H1 (cell line): ENCODE measurements at regions not wholly inside any gene's neighbourhood (a gene's known extent, or its start where the extent isn't known, plus 50 kb on each side); places are given as distances from the start of the nearest gene placed in this dataset.
"Not testable (repeated sequence)": the region's sequence is repeated elsewhere in the genome, so short reads cannot be mapped to it uniquely, and the experiment has no call there.

Experiments
- CTCF ChIA-PET: fragments of 300-600 bp; sonication (Branson Sonifier 250); formaldehyde crosslinking; loops from one replicate; lab custom pipeline; 2021; ENCODE audit not compliant: partially characterized antibody; lab: Charles Lee
- POLR2A ChIA-PET: fragments of 300-600 bp; sonication (Branson Sonifier 250); formaldehyde crosslinking; loops from one replicate; lab custom pipeline; 2021; ENCODE audit warnings: inconsistent platforms; ENCODE audit not compliant: partially characterized antibody; lab: Charles Lee
- DNase-seq, 2 experiments: peaks; one replicate each; pipeline versions ENCODE4 v3.0.0 to v3.0.0-alpha.2; 2010 to 2022; ENCODE audit warnings: low spot score in 2 of 2, low read depth in 1 of 2, mixed read lengths in 1 of 2
- FAIRE-seq: peaks from 2 replicates; lab custom pipeline; 2011; peaks lifted over from hg19 to GRCh38; lab: Jason Lieb, UNC
- H2AFZ ChIP-seq: 2 replicates; pipeline ENCODE4 v1.8.1; 2012; ENCODE audit warnings: low read length, inconsistent platforms
- H2AK5ac ChIP-seq: 2 replicates; pipeline ENCODE4 v1.6.1; 2013; ENCODE audit warnings: low read depth, low read length
- H2BK120ac ChIP-seq: replicated peaks from 2 replicates; pipeline ENCODE3; 2013; ENCODE audit warnings: low read depth, low read length, inconsistent platforms
- H2BK12ac ChIP-seq: 2 replicates; pipeline ENCODE4 v1.6.1; 2013; ENCODE audit warnings: low read depth, low read length
- H2BK15ac ChIP-seq: 2 replicates; pipeline ENCODE4 v1.6.1; 2013; ENCODE audit warnings: low read length
- H2BK20ac ChIP-seq: 2 replicates; pipeline ENCODE4 v1.6.1; 2013; ENCODE audit warnings: low read length
- H2BK5ac ChIP-seq: 2 replicates; pipeline ENCODE4 v1.6.1; 2013; ENCODE audit warnings: low read depth, low read length
- H3K14ac ChIP-seq: 2 replicates; pipeline ENCODE4 v1.6.1; 2013; ENCODE audit warnings: inconsistent platforms; ENCODE audit not compliant: insufficient read length
- H3K18ac ChIP-seq: 2 replicates; pipeline ENCODE4 v1.6.1; 2013; ENCODE audit warnings: low read length; ENCODE audit errors: extremely low read depth
- H3K23ac ChIP-seq: 2 replicates; pipeline ENCODE4 v1.6.1; 2013; ENCODE audit warnings: inconsistent platforms; ENCODE audit not compliant: insufficient read length
- H3K23me2 ChIP-seq: 2 replicates; pipeline ENCODE4 v1.6.1; 2013; ENCODE audit warnings: low read depth, low read length
- H3K27ac ChIP-seq: 2 replicates; pipeline ENCODE4 v1.6.1; 2011; ENCODE audit warnings: low read depth, low read length, inconsistent platforms
- H3K27me3 ChIP-seq, 4 experiments: replicated peaks in 1 of 4; 1 replicate in 1 of 4; 2 replicates in 3 of 4; pipeline versions ENCODE4 v1.6.1 to v1.8.1; 2011 to 2013; ENCODE audit warnings: low read length in 3 of 4, mild to moderate bottlenecking in 3 of 4, inconsistent platforms in 2 of 4, mixed read lengths in 2 of 4, moderate library complexity in 1 of 4; ENCODE audit not compliant: control insufficient read depth in 3 of 4, insufficient read depth in 3 of 4; ENCODE audit errors: extremely low read depth in 1 of 4
- H3K36me3 ChIP-seq, 4 experiments: 2 replicates each; pipeline versions ENCODE4 v1.6.1 to v1.8.1; 2011 to 2013; ENCODE audit warnings: mild to moderate bottlenecking in 4 of 4, low read length in 3 of 4, moderate library complexity in 2 of 4, control low read depth in 1 of 4, inconsistent platforms in 1 of 4; ENCODE audit not compliant: insufficient read depth in 4 of 4, control insufficient read depth in 2 of 4
- H3K4ac ChIP-seq: replicated peaks from 2 replicates; pipeline ENCODE3; 2013; ENCODE audit warnings: low read length, low read depth, mixed read lengths, inconsistent platforms; ENCODE audit not compliant: insufficient read length
- H3K4me1 ChIP-seq, 4 experiments: replicated peaks in 1 of 4; 1 replicate in 1 of 4; 2 replicates in 3 of 4; pipeline versions ENCODE4 v1.6.1 to v1.8.1; 2011 to 2013; ENCODE audit warnings: low read length in 3 of 4, inconsistent platforms in 2 of 4, mixed read lengths in 1 of 4; ENCODE audit not compliant: insufficient read depth in 4 of 4, control insufficient read depth in 3 of 4
- H3K4me2 ChIP-seq, 2 experiments: 2 replicates each; pipeline versions ENCODE4 v1.6.1 to v1.8.1; 2011 to 2013; ENCODE audit warnings: low read depth in 2 of 2, low read length in 2 of 2, control low read depth in 1 of 2, inconsistent platforms in 1 of 2, mild to moderate bottlenecking in 1 of 2; ENCODE audit not compliant: insufficient read depth in 1 of 2
- H3K4me3 ChIP-seq, 4 experiments: fragments of 200-600, 300-600 bp in 1 of 4; sonication (generic), shearing (Covaris generic), sonication (Bioruptor Twin) in 1 of 4; 2 replicates each; pipeline versions ENCODE4 v1.5.1 to v1.8.1; 2011 to 2016; ENCODE audit warnings: low read length in 4 of 4, low read depth in 3 of 4, control low read depth in 2 of 4, inconsistent platforms in 2 of 4, mild to moderate bottlenecking in 2 of 4, mixed read lengths in 1 of 4, moderate library complexity in 1 of 4; ENCODE audit not compliant: insufficient read depth in 2 of 4; ENCODE audit errors: extremely low read depth in 1 of 4
- H3K56ac ChIP-seq: replicated peaks from 2 replicates; pipeline ENCODE3; 2013; ENCODE audit warnings: low read depth, mild to moderate bottlenecking, mixed read lengths, low read length, inconsistent platforms; ENCODE audit not compliant: insufficient read length
- H3K79me1 ChIP-seq: 2 replicates; pipeline ENCODE4 v1.6.1; 2013; ENCODE audit warnings: low read depth, low read length, control low read depth
- H3K79me2 ChIP-seq, 2 experiments: 2 replicates each; pipeline versions ENCODE4 v1.6.1 to v1.8.1; 2012 to 2013; ENCODE audit warnings: low read length in 2 of 2, mild to moderate bottlenecking in 2 of 2, inconsistent platforms in 1 of 2; ENCODE audit not compliant: insufficient read depth in 2 of 2, control insufficient read depth in 1 of 2
- H3K9ac ChIP-seq, 4 experiments: replicated peaks in 1 of 4; 1 replicate in 1 of 4; 2 replicates in 3 of 4; pipeline versions ENCODE4 v1.6.1 to v1.8.1; 2011 to 2013; ENCODE audit warnings: low read depth in 3 of 4, low read length in 3 of 4, control low read depth in 2 of 4, mild to moderate bottlenecking in 2 of 4, moderate library complexity in 2 of 4, inconsistent platforms in 1 of 4; ENCODE audit errors: extremely low read depth in 1 of 4
- H3K9me3 ChIP-seq, 2 experiments: 2 replicates each; pipeline versions ENCODE4 v1.6.1 to v1.8.1; 2012 to 2013; ENCODE audit warnings: mild to moderate bottlenecking in 2 of 2, moderate library complexity in 2 of 2, control low read depth in 1 of 2, inconsistent platforms in 1 of 2, low read depth in 1 of 2, low read length in 1 of 2, mixed read lengths in 1 of 2; ENCODE audit not compliant: insufficient read depth in 2 of 2
- H4K20me1 ChIP-seq, 2 experiments: replicated peaks in 1 of 2; 2 replicates each; pipeline versions ENCODE3 to v1.8.1; 2011 to 2013; ENCODE audit warnings: inconsistent platforms in 2 of 2, low read length in 2 of 2, mild to moderate bottlenecking in 1 of 2; ENCODE audit not compliant: insufficient read depth in 2 of 2, control insufficient read depth in 1 of 2
- H4K5ac ChIP-seq: 2 replicates; pipeline ENCODE4 v1.6.1; 2013; ENCODE audit warnings: low read length, low read depth, mixed read lengths, inconsistent platforms; ENCODE audit not compliant: insufficient read length
- H4K8ac ChIP-seq: 2 replicates; pipeline ENCODE4 v1.8.0; 2013; ENCODE audit warnings: mild to moderate bottlenecking, moderate library complexity, low read length, inconsistent platforms; ENCODE audit not compliant: insufficient read depth; ENCODE audit errors: extremely low read depth
- H4K91ac ChIP-seq: replicated peaks from 2 replicates; pipeline ENCODE3; 2013; ENCODE audit warnings: low read length, mixed read lengths, inconsistent platforms; ENCODE audit not compliant: insufficient read length
- WGBS, 2 experiments: shearing (Covaris generic) in 1 of 2; methylation state at CpG; one replicate each; pipeline versions ENCODE4 v1.1.6 to v1.1.7; 2013 to 2015; ENCODE audit warnings: low lambda C conversion rate in 2 of 2, mixed read lengths in 2 of 2, inconsistent platforms in 1 of 2, low coverage in 1 of 2, missing lambda C conversion rate in 1 of 2; ENCODE audit not compliant: insufficient replicate concordance in 2 of 2, insufficient coverage in 1 of 2, insufficient read length in 1 of 2; ENCODE audit errors: extremely low coverage in 1 of 2, missing lambda C conversion rate in 1 of 2; 5-methylcytosine and 5-hydroxymethylcytosine counted together

GRCh38 chr15:85258062-85258445, 122.3 kb upstream of the AKAP13 start:
- H4K8ac ChIP-seq, H3K4me1 ChIP-seq, H4K5ac ChIP-seq, H3K4me2 ChIP-seq, H3K23ac ChIP-seq, H3K56ac ChIP-seq, H3K9ac ChIP-seq, H3K36me3 ChIP-seq, DNase-seq, FAIRE-seq, H3K27me3 ChIP-seq, H4K91ac ChIP-seq, H3K18ac ChIP-seq, H3K4me3 ChIP-seq, H2AFZ ChIP-seq, H3K79me1 ChIP-seq, H3K4ac ChIP-seq, H2BK12ac ChIP-seq, H4K20me1 ChIP-seq, H2BK20ac ChIP-seq, H3K79me2 ChIP-seq, H3K27ac ChIP-seq, H2BK120ac ChIP-seq, H3K23me2 ChIP-seq, POLR2A ChIA-PET, H3K14ac ChIP-seq, H2AK5ac ChIP-seq, H3K9me3 ChIP-seq, H2BK15ac ChIP-seq, H2BK5ac ChIP-seq: not testable (repeated sequence)
- CTCF ChIA-PET: interaction anchor here (0.6 kb wide), 1 partner anchor 14 kb away, joined by 3 read pairs; no protein-coding TSS in a partner anchor
- WGBS, 2 experiments: 100% methylated on average over 2 of the region's 4 CpGs; no CpG with 5 or more reads in 1 of the 2 experiments

- H4K91ac ChIP-seq, POLR2A ChIA-PET, H3K9me3 ChIP-seq, H3K4me1 ChIP-seq, CTCF ChIA-PET, H3K9ac ChIP-seq, H3K23me2 ChIP-seq, H3K79me2 ChIP-seq, H3K23ac ChIP-seq, H4K8ac ChIP-seq, H3K4me3 ChIP-seq, H3K27me3 ChIP-seq, H2BK20ac ChIP-seq, FAIRE-seq, H3K36me3 ChIP-seq, H4K20me1 ChIP-seq, H3K56ac ChIP-seq, H3K4ac ChIP-seq, H4K5ac ChIP-seq, H2AFZ ChIP-seq, H3K27ac ChIP-seq, H3K4me2 ChIP-seq, H3K79me1 ChIP-seq, H2BK12ac ChIP-seq, H3K18ac ChIP-seq, DNase-seq, H3K14ac ChIP-seq, H2AK5ac ChIP-seq, H2BK5ac ChIP-seq, H2BK15ac ChIP-seq, H2BK120ac ChIP-seq: not testable (repeated sequence)
- 84% methylated on average over 10 of the region's 19 CpGs; no CpG with 5 or more reads in 1 of the 2 experiments for WGBS, 2 experiments
Measured at GRCh38 chr15:85258559-85259209, 121.7 kb upstream of the AKAP13 start.
